Ishikawa (cell line): ENCODE measurements at regions not wholly inside any gene's neighbourhood (a gene's known extent, or its start where the extent isn't known, plus 50 kb on each side); places are given as distances from the start of the nearest gene placed in this dataset.

Experiments
- CEBPB ChIP-seq: IDR thresholded peaks from 2 replicates; pipeline ENCODE4 v1.6.1; 2012
- CREB1 ChIP-seq: IDR thresholded peaks from 2 replicates; pipeline ENCODE4 v1.6.1; 2012; ENCODE audit warnings: low read depth
- EGR1 ChIP-seq: IDR thresholded peaks from 2 replicates; pipeline ENCODE4 v1.6.1; 2012
- EP300 ChIP-seq: IDR thresholded peaks from 2 replicates; pipeline ENCODE4 v1.6.1; 2012; ENCODE audit warnings: borderline replicate concordance
- FOXM1 ChIP-seq: IDR thresholded peaks from 2 replicates; pipeline ENCODE4 v1.6.1; 2012; ENCODE audit warnings: low read depth, borderline replicate concordance
- NFIC ChIP-seq: IDR thresholded peaks from 2 replicates; pipeline ENCODE4 v1.6.1; 2012
- RAD21 ChIP-seq: IDR thresholded peaks from 2 replicates; pipeline ENCODE4 v1.6.1; 2012; ENCODE audit warnings: low read depth
- TAF1 ChIP-seq: IDR thresholded peaks from 2 replicates; pipeline ENCODE4 v1.6.1; 2012; ENCODE audit warnings: low read depth, mild to moderate bottlenecking
- TCF12 ChIP-seq: IDR thresholded peaks from 2 replicates; pipeline ENCODE4 v1.6.1; 2012; ENCODE audit warnings: low read depth
- TEAD4 ChIP-seq: IDR thresholded peaks from 2 replicates; pipeline ENCODE4 v1.6.1; 2012
- YY1 ChIP-seq: IDR thresholded peaks from 2 replicates; pipeline ENCODE4 v1.6.1; 2012; ENCODE audit warnings: low read depth
- ZBTB7A ChIP-seq: IDR thresholded peaks from 2 replicates; pipeline ENCODE4 v1.6.1; 2012; ENCODE audit warnings: low read depth
- TF ChIP-seq, protein P1 (sequence below): IDR thresholded peaks from 2 replicates; pipeline ENCODE4 v1.6.1; 2012
- TF ChIP-seq, protein P2 (sequence below): IDR thresholded peaks from 2 replicates; pipeline ENCODE4 v1.6.1; 2012
- TF ChIP-seq, protein P3 (sequence below): IDR thresholded peaks from 2 replicates; pipeline ENCODE4 v1.6.1; 2012; ENCODE audit warnings: low read depth, mild to moderate bottlenecking

DNA sequence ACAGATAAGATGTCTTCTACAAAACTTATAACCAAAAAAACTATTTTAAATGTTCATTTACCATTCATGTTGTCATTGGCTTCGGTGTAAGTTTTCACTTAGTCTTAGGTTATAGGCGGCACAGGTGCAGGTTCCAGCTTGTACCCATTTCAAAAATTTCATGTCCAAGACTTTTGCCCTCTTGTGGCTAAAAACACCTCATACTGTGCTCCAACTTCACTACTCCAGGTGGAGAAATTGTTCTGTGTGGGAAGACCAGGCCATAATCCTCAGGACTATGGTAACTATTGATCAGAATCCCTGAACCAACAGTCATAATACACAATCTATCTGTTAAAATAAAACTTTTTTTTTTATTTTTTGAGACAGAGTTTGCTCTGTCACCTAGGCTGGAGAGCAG is 95.2 kb upstream of the ATP11B start:
- TF ChIP-seq NFIC (no peak), EP300 (no peak), TCF12 (no peak), TAF1 (no peak), CEBPB (no peak), YY1 (no peak), ZBTB7A (no peak), TEAD4 (no peak), CREB1 (no peak), RAD21 (no peak), EGR1 (no peak), FOXM1 (no peak)
- TF ChIP-seq, protein P1, sequence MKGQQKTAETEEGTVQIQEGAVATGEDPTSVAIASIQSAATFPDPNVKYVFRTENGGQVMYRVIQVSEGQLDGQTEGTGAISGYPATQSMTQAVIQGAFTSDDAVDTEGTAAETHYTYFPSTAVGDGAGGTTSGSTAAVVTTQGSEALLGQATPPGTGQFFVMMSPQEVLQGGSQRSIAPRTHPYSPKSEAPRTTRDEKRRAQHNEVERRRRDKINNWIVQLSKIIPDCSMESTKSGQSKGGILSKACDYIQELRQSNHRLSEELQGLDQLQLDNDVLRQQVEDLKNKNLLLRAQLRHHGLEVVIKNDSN = no peak
- TF ChIP-seq, protein P2, sequence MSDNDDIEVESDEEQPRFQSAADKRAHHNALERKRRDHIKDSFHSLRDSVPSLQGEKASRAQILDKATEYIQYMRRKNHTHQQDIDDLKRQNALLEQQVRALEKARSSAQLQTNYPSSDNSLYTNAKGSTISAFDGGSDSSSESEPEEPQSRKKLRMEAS = no peak
- TF ChIP-seq, protein P3, sequence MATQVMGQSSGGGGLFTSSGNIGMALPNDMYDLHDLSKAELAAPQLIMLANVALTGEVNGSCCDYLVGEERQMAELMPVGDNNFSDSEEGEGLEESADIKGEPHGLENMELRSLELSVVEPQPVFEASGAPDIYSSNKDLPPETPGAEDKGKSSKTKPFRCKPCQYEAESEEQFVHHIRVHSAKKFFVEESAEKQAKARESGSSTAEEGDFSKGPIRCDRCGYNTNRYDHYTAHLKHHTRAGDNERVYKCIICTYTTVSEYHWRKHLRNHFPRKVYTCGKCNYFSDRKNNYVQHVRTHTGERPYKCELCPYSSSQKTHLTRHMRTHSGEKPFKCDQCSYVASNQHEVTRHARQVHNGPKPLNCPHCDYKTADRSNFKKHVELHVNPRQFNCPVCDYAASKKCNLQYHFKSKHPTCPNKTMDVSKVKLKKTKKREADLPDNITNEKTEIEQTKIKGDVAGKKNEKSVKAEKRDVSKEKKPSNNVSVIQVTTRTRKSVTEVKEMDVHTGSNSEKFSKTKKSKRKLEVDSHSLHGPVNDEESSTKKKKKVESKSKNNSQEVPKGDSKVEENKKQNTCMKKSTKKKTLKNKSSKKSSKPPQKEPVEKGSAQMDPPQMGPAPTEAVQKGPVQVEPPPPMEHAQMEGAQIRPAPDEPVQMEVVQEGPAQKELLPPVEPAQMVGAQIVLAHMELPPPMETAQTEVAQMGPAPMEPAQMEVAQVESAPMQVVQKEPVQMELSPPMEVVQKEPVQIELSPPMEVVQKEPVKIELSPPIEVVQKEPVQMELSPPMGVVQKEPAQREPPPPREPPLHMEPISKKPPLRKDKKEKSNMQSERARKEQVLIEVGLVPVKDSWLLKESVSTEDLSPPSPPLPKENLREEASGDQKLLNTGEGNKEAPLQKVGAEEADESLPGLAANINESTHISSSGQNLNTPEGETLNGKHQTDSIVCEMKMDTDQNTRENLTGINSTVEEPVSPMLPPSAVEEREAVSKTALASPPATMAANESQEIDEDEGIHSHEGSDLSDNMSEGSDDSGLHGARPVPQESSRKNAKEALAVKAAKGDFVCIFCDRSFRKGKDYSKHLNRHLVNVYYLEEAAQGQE = no peak

DNA sequence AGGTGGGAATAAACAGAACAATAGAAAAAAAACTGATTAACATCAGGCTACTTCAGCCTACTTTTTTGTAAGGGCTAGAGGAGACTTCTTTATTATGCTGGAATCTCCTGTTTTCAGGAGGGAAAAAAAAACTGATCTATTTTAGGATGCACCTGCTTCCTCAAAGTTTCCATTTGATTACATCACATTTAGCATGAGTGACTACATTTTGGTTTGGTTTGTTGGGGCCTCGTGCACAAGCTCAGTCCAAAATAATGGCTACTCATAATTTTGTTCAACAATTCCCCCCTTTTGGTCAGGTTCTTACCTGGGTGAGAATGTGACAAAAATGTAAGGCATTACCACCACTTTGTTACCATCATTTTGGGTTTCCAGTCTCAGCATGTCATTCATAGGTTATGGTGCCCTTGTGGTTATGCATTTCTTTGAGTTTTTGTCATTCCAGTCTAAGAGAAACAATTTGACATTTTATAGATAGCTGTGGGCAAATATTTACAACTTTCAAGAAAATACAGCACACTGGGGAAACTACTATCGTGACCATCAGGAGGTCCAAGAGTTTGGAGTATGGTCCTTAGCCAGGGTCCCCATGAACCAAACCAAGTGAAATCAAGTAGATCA is 93.6 kb upstream of the ATP11B start:
- TF ChIP-seq TAF1 = no peak
- TF ChIP-seq EP300 = no peak
- TF ChIP-seq, protein P2 = no peak
- TF ChIP-seq, protein P1 = no peak
- TF ChIP-seq, protein P3 = no peak
- no peak for TF ChIP-seq RAD21

DNA sequence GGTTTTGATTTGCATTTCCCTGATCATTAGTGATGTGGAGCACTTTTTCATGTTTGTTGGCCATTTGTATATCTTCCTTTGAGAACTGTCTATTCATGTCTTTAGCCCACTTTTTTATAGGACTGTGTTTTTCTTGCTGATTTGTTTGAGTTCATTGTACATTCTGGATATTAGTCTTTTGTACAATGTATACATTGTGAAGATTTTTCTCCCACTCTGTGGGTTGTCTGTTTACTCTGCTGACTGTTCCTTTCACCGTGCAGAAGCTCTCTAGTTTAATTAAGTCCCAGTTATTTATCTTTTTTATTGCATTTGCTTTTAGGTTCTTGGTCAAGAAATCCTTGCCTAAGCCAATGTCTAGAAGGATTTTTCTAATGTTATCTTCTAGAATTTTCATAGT is 91.1 kb upstream of the ATP11B start:
- TF ChIP-seq EGR1 (no peak), TCF12 (no peak), CREB1 (no peak), CEBPB (no peak), TEAD4 (no peak)
- TF ChIP-seq, protein P1 = no peak
- TF ChIP-seq, protein P2 = no peak

DNA sequence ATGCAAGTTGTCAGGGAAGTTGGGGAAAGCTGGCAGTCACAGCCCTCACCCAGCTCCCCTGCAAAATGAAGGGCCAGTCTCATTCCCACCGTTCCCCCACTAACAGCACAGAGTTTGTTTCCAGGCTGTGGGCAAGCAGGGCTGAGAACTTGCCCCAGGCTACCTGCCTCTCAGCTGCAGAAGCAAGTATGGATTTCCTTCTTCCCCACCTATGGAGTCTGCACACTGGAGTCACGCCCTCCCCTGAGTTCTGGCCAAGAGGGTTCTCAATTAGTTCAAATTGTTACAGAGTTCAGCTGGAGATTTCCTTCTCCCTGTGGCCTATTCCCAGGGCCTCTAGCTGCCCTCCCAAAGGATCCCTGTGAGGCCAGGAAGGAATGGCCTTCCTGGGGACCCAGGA is 90.1 kb upstream of the ATP11B start:
- TF ChIP-seq RAD21 (no peak), NFIC (no peak), FOXM1 (no peak), CEBPB (no peak), EP300 (no peak), TAF1 (no peak), TEAD4 (no peak), CREB1 (no peak), EGR1 (no peak), ZBTB7A (no peak), YY1 (no peak), TCF12 (no peak)
- TF ChIP-seq, protein P3 = no peak
- TF ChIP-seq, protein P1 = no peak
- TF ChIP-seq, protein P2 = no peak
